ENCODE measurements at regions not wholly inside any gene's neighbourhood (a gene's known extent, or its start where the extent isn't known, plus 50 kb on each side); places are given as distances from the start of the nearest gene placed in this dataset.

DNA sequence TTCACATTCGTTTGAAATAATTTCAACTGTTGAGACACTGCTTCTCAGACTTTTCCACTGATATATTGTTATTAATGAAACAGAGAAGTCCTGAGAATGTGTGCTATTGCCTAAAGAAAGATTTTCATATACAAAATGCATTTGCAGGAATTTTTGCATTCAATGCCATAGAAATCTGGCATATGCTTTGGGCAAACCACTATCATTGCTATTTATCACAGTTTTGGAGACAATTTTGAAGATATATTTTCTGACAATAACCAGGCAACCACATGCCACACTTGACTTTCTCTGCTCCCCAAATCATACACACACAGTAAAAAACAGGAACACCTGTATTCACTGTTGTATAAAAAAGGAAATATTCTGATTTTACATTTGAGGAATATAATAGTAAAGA is 1303.7 kb upstream of the IGFBP7 start:
- TF ChIP-seq CTCF (IDR thresholded peaks at IDR 0.05; ENCODE audit: low read depth, low read length, poor library complexity, severe bottlenecking) (no peak), EZH2phosphoT487 (IDR thresholded peaks at IDR 0.05; ENCODE audit: borderline replicate concordance, low read length) (no peak)

All from DOHH2 (cell line).